Transverse colon (tissue), 4 donors: ENCODE measurements at regions not wholly inside any gene's neighbourhood (a gene's known extent, or its start where the extent isn't known, plus 50 kb on each side); places are given as distances from the start of the nearest gene placed in this dataset.

ENCODE experiments used
- DNase-seq: peaks from one replicate; pipeline ENCODE4 v3.0.0-alpha.2; 2019
- H3K27ac ChIP-seq, 4 donors: fragments of 200-600 bp; sonication (generic); 2 replicates each; pipeline ENCODE4 v1.5.1; 2016 to 2018; ENCODE audit warnings: inconsistent platforms in 4 of 4
- H3K27me3 ChIP-seq: fragments of 200-600 bp; sonication (generic); 2 replicates; pipeline ENCODE4 v1.5.1; 2017; ENCODE audit warnings: inconsistent platforms
- H3K36me3 ChIP-seq, 4 donors: fragments of 200-600 bp; sonication (generic); 2 replicates each; pipeline ENCODE4 v1.5.1; 2017 to 2019; ENCODE audit warnings: inconsistent platforms in 4 of 4
- H3K4me1 ChIP-seq, 4 donors: fragments of 200-600 bp; sonication (generic); 2 replicates each; pipeline ENCODE4 v1.5.1; 2017 to 2020; ENCODE audit warnings: inconsistent platforms in 4 of 4
- H3K4me3 ChIP-seq, 4 donors: fragments of 200-600 bp; sonication (generic); 1 replicate in 1 of 4; 2 replicates in 3 of 4; pipeline versions ENCODE4 v1.5.1 to v1.6.1; 2017 to 2019; ENCODE audit warnings: inconsistent platforms in 4 of 4
- H3K9me3 ChIP-seq, 2 donors: fragments of 200-600 bp; sonication (generic); 2 replicates each; pipeline ENCODE4 v1.5.1; 2017 to 2019; ENCODE audit warnings: inconsistent platforms in 2 of 2
- EP300 ChIP-seq: sonication (generic); formaldehyde crosslinking; IDR thresholded peaks from one replicate; pipeline ENCODE4 v1.6.1; 2017; ENCODE audit warnings: antibody characterized with exemption, low read depth
- POLR2A ChIP-seq: fragments of 450-650 bp; IDR thresholded peaks from one replicate; pipeline ENCODE4 v1.6.1; 2016; ENCODE audit warnings: antibody characterized with exemption, mild to moderate bottlenecking, moderate library complexity
- POLR2AphosphoS5 ChIP-seq, 3 donors: sonication (generic); formaldehyde crosslinking; IDR thresholded peaks; one replicate each; pipeline ENCODE4 v1.6.1; 2016; ENCODE audit warnings: antibody characterized with exemption in 3 of 3
- WGBS, 2 donors: methylation state at CpG; one replicate each; pipeline ENCODE4 v1.1.5; 2018; ENCODE audit warnings: low coverage in 1 of 2; 5-methylcytosine and 5-hydroxymethylcytosine counted together
- in situ Hi-C, 4 donors: fragments of 200-750 bp; cut with MboI; loops; one replicate each; pipeline versions ENCODE4 v1.15.0 to v1.15.1; 2017; ENCODE audit warnings: low sequenced_read_pairs in 3 of 4, low pct_ligation_motif_present in 1 of 4, low pct_unique_long_range_greater_than_20kb in 1 of 4
- intact Hi-C: fragments of 100-400 bp; cut with DNase I; formaldehyde crosslinking; loops from one replicate; pipeline ENCODE4 v1.15.1; 2023; ENCODE audit warnings: low total_unique reads
- TF ChIP-seq, protein P1 (sequence below), 5 experiments: fragments of 200-600 bp in 3 of 5; fragments of 450-650 bp in 2 of 5; sonication (generic) in 3 of 5; IDR thresholded peaks; 1 replicate in 2 of 5; 2 replicates in 3 of 5; pipeline ENCODE4 v1.5.1; 2016 to 2017; ENCODE audit warnings: antibody characterized with exemption in 5 of 5, inconsistent platforms in 3 of 5, mild to moderate bottlenecking in 2 of 5, moderate library complexity in 1 of 5

DNA sequence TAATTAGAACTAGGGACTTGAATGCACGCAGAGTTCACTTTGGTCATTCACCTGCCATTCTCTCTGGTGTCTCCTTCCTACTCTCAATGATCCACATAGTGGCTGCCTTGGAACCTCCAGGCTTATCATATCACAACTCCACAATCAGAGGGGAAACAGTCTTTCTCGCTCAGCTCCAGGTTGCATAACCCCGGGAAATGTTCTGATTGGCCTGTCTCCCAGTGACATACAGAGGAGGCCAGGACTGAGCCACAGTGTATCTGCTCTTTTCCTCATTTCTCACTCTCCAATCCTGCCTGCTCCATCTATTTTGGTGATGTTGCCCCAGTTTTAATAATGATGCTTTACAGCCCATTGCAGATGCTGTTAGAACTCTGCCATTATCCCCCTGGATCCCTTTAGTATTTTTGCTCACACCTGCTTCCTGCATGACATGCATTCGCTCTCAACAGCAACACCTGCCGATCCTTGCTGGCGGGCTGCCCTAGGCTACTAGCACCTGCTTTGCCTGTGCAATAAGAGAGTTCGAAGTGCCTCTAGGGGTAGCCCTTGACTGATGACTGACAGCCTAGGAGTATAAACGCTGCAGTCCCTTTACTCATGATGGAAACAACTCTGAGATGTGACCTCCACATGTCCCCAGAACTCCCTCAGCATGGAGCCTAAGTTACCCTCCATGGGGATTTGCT, 211.3 kb upstream of the RPS6KA3 start:
- H3K4me1 ChIP-seq: no peaks in the 10 kb centered on the region
- no peaks in the 10 kb centered on the region for H3K27me3 ChIP-seq
- H3K36me3 ChIP-seq: no peaks in the 10 kb centered on the region
- H3K9me3 ChIP-seq: no peaks in the 10 kb centered on the region
- TF ChIP-seq, protein P1, sequence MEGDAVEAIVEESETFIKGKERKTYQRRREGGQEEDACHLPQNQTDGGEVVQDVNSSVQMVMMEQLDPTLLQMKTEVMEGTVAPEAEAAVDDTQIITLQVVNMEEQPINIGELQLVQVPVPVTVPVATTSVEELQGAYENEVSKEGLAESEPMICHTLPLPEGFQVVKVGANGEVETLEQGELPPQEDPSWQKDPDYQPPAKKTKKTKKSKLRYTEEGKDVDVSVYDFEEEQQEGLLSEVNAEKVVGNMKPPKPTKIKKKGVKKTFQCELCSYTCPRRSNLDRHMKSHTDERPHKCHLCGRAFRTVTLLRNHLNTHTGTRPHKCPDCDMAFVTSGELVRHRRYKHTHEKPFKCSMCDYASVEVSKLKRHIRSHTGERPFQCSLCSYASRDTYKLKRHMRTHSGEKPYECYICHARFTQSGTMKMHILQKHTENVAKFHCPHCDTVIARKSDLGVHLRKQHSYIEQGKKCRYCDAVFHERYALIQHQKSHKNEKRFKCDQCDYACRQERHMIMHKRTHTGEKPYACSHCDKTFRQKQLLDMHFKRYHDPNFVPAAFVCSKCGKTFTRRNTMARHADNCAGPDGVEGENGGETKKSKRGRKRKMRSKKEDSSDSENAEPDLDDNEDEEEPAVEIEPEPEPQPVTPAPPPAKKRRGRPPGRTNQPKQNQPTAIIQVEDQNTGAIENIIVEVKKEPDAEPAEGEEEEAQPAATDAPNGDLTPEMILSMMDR (IDR thresholded peaks at IDR 0.05): no peak
- TF ChIP-seq POLR2A (no peak), POLR2AphosphoS5 (IDR thresholded peaks at IDR 0.05) (no peak), EP300 (no peak)
- intact Hi-C loops (no loop called here), in situ Hi-C loops (no loop called here)
- DNase-seq: peak; percentile 69
- no peak overlapping the region for H3K27ac ChIP-seq
- 62% methylated on average over 8 of the region's 8 CpGs; no CpG with 5 or more reads in 1 of the 2 donors for WGBS, 2 donors
- no peak overlapping the region for H3K4me3 ChIP-seq

DNA sequence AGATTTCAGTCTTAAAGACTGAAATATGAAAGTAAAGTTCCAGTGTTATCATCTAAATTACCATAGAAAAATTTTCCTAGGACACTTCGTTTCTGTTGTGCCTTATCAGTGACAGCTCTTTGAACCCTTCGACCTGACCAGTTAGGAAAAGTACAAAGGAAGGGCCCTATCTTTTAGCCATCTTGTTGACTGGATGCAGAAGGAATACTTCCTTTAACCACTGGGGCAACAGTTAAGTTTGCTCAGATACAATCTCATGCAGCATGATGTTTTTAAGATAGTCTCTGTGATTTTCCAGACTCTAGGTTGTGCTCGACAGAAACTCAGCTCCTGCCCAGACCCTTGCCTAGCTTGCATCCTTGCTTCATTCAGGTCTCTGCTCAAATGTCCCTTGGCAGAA, 210.5 kb upstream of the RPS6KA3 start:
- Histone ChIP-seq H3K27ac (no peak overlapping the region), H3K36me3 (no peaks in the 10 kb centered on the region), H3K9me3 (no peaks in the 10 kb centered on the region), H3K4me3 (no peak overlapping the region), H3K27me3 (no peaks in the 10 kb centered on the region), H3K4me1 (no peaks in the 10 kb centered on the region)
- in situ Hi-C loops (no loop called here), intact Hi-C loops (no loop called here)
- 65 to 80% methylated on average over 1 to 3 of the region's 3 CpGs for WGBS, 2 donors
- DNase-seq: no peak
- TF ChIP-seq POLR2AphosphoS5 (IDR thresholded peaks at IDR 0.05) (no peak), POLR2A (no peak), EP300 (no peak)
- TF ChIP-seq, protein P1 (IDR thresholded peaks at IDR 0.05): no peak

DNA sequence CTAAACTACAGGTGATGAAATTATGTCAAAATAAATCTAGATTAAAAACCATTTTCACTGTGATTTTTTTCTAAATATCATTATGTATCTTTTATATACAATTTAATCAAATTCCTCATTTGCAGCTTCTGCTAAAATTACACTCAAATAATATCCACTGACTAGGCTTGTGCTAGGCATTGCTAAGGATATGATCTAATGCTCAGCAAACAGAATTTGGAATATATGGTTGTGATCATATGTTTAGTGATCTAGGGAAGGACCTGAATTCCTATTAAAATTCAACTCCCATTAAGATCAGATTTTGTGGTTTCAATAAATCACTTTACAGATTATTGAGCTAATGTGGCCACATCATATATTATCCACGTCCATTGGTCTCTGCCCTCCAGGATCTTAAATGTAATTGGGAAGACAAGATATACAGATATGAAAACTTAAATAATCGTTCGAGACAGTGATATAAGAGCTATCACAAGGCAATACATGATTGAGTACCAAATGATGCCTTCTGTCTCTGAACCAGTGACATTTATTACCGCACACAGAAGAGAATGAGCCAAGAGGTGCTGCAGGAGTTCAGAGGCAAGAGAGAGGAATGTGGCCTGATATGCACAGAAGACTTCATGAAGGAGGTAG, 206.0 kb upstream of the RPS6KA3 start:
- Histone ChIP-seq H3K27ac (no peak overlapping the region), H3K4me3 (no peak overlapping the region), H3K4me1 (no peaks in the 10 kb centered on the region), H3K27me3 (no peaks in the 10 kb centered on the region), H3K36me3 (no peaks in the 10 kb centered on the region), H3K9me3 (no peaks in the 10 kb centered on the region)
- in situ Hi-C loops: no loop called here
- TF ChIP-seq POLR2AphosphoS5 (IDR thresholded peaks at IDR 0.05) (no peak), EP300 (no peak), POLR2A (no peak)
- TF ChIP-seq, protein P1 (IDR thresholded peaks at IDR 0.05): no peak
- WGBS, 2 donors: 75 to 83% methylated on average over 3 to 4 of the region's 4 CpGs
- intact Hi-C loops: no loop called here
- DNase-seq: no peak

DNA sequence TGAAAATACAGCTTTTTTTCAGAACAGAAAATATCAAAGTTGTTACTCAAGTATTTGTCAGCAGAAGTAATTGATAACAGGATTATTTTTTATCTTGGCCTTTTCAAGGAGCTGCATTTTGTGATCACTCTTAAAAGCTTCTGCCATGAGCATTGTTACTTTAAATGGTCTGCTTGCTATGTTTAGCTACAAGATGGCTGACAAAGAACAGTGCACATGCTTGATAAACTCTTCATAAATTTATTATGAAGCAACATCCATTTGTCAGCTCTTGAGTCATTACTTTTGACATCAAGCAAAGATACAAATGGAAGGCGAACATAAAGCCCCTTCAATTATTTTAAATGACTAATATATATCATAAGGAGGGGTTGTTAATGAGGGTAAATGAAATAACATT, 205.4 kb upstream of the RPS6KA3 start:
- H3K4me3 ChIP-seq: no peak overlapping the region
- WGBS, 2 donors: 50 to 66% methylated on average over 1 of the region's 1 CpG
- intact Hi-C loops: no loop called here

More for the DNA sequence above, 205.4 kb upstream of the RPS6KA3 start:
- DNase-seq: no peak
- Histone ChIP-seq H3K27ac (no peak overlapping the region), H3K27me3 (no peaks in the 10 kb centered on the region), H3K4me1 (no peaks in the 10 kb centered on the region), H3K36me3 (no peaks in the 10 kb centered on the region), H3K9me3 (no peaks in the 10 kb centered on the region)
- TF ChIP-seq POLR2AphosphoS5 (IDR thresholded peaks at IDR 0.05) (peak in 1 of 3 donors; percentile 23), POLR2A (no peak)
- in situ Hi-C loops: no loop called here
